Activated CD8-positive, alpha-beta T cell treated with anti-CD3 and anti-CD28 coated beads for 36 hours (primary cell): ENCODE measurements at regions not wholly inside any gene's neighbourhood (a gene's known extent, or its start where the extent isn't known, plus 50 kb on each side); places are given as distances from the start of the nearest gene placed in this dataset.

ENCODE experiments used
- ATAC-seq: fragments of 200-7000 bp; cut with Tn5 transposase; one replicate; pipeline ENCODE4 v1.10.0; 2021; ENCODE audit warnings: mild to moderate bottlenecking, moderate library complexity
- CTCF ChIA-PET: fragments of 350-600 bp; sonication (Branson Sonifier 250); formaldehyde crosslinking; loops from one replicate; lab custom pipeline; 2021; ENCODE audit warnings: antibody characterized with exemption; lab: Charles Lee
- POLR2A ChIA-PET: fragments of 350-600 bp; sonication (Branson Sonifier 250); formaldehyde crosslinking; loops from one replicate; lab custom pipeline; 2021; ENCODE audit warnings: antibody characterized with exemption; lab: Charles Lee
- DNase-seq: peaks from one replicate; pipeline ENCODE4 v3.0.0-alpha.2; 2020
- H3K27ac Mint-ChIP-seq: one replicate; pipeline ENCODE4 v1.8.0; 2021; ENCODE audit warnings: mild to moderate bottlenecking, mixed read lengths
- H3K27me3 Mint-ChIP-seq: one replicate; pipeline ENCODE4 v1.8.0; 2021; ENCODE audit warnings: mixed read lengths
- H3K36me3 Mint-ChIP-seq: one replicate; pipeline ENCODE4 v1.8.0; 2021; ENCODE audit warnings: low read depth, mixed read lengths
- H3K4me1 Mint-ChIP-seq: one replicate; pipeline ENCODE4 v1.8.0; 2021; ENCODE audit warnings: low read depth, mixed read lengths
- H3K4me3 Mint-ChIP-seq: one replicate; pipeline ENCODE4 v1.8.0; 2021; ENCODE audit warnings: mild to moderate bottlenecking, moderate library complexity, mixed read lengths
- H3K9me3 Mint-ChIP-seq: one replicate; pipeline ENCODE4 v1.8.0; 2021; ENCODE audit warnings: mixed read lengths
- CTCF ChIP-seq: fragments of 200-600 bp; IDR thresholded peaks from one replicate; pipeline ENCODE4 v1.8.0; 2022; ENCODE audit warnings: antibody characterized with exemption, mild to moderate bottlenecking
- intact Hi-C: fragments of 100-400 bp; cut with micrococcal nuclease; formaldehyde crosslinking; loops from one replicate; pipeline ENCODE4 v1.10.0; 2022

- H3K4me1 Mint-ChIP-seq, result no peaks in the 10 kb centered on the region
- H3K9me3 Mint-ChIP-seq, result no peaks in the 10 kb centered on the region
- ATAC-seq (no peak), DNase-seq (no peak)
- peaks cover 1% of the 10 kb centered on the region for H3K27me3 Mint-ChIP-seq
- no peaks in the 10 kb centered on the region for H3K36me3 Mint-ChIP-seq
- ChIA-PET CTCF (interaction anchor here (1.2 to 2.3 kb wide), 2 partner anchors 11 to 21 kb away, joined by 3 to 9 read pairs; no protein-coding TSS in a partner anchor), POLR2A (no interaction called here)
- intact Hi-C loops, result no loop called here
- TF ChIP-seq CTCF, result no peak
- H3K4me3 Mint-ChIP-seq, result no peak overlapping the region
- no peak overlapping the region for H3K27ac Mint-ChIP-seq
These were observed 226.0 kb downstream of the TFCP2L1 start for GRCh38 chr2:121058852-121059558.

- Mint-ChIP-seq H3K27me3 (peaks cover 1% of the 10 kb centered on the region), H3K27ac (no peak overlapping the region), H3K4me3 (no peak overlapping the region), H3K36me3 (no peaks in the 10 kb centered on the region), H3K9me3 (no peaks in the 10 kb centered on the region), H3K4me1 (no peaks in the 10 kb centered on the region)
- ChIA-PET CTCF (interaction anchor here (1.1 to 2.3 kb wide), 3 partner anchors 17 to 20 kb away, joined by 3 to 9 read pairs (median 6); no protein-coding TSS in a partner anchor), POLR2A (no interaction called here)
- no peak for DNase-seq
- intact Hi-C loops, result no loop called here
- TF ChIP-seq CTCF, result no peak
- ATAC-seq, result no peak
These were observed 225.1 kb downstream of the TFCP2L1 start for GRCh38 chr2:121059651-121060649.

GRCh38 chr2:121061633-121062032, 223.4 kb downstream of the TFCP2L1 start:
- Mint-ChIP-seq H3K27me3 (peaks cover 1% of the 10 kb centered on the region), H3K9me3 (no peaks in the 10 kb centered on the region), H3K36me3 (no peaks in the 10 kb centered on the region), H3K27ac (no peak overlapping the region), H3K4me3 (no peak overlapping the region), H3K4me1 (no peaks in the 10 kb centered on the region)
- POLR2A ChIA-PET, result no interaction called here
- DNase-seq (no peak), ATAC-seq (no peak)
- CTCF ChIA-PET, result no interaction called here
- intact Hi-C loops, result no loop called here
- TF ChIP-seq CTCF, result no peak

GRCh38 chr2:121063471-121063870, 221.5 kb downstream of the TFCP2L1 start:
- Mint-ChIP-seq H3K4me3 (no peak overlapping the region), H3K27me3 (peaks cover 1% of the 10 kb centered on the region), H3K36me3 (no peaks in the 10 kb centered on the region), H3K4me1 (no peaks in the 10 kb centered on the region), H3K27ac (no peak overlapping the region), H3K9me3 (no peaks in the 10 kb centered on the region)
- ATAC-seq, result no peak
- CTCF ChIA-PET, result no interaction called here
- intact Hi-C loops, result no loop called here
- TF ChIP-seq CTCF, result no peak
- POLR2A ChIA-PET, result no interaction called here
- DNase-seq, result no peak
